ENCODE measurements at regions not wholly inside any gene's neighbourhood (a gene's known extent, or its start where the extent isn't known, plus 50 kb on each side); places are given as distances from the start of the nearest gene placed in this dataset.

- TF ChIP-seq JDP2 (CRISPR knock-in tag; IDR thresholded peaks at IDR 0.05; ENCODE audit: borderline replicate concordance) (no peak), ZBTB25 (CRISPR knock-in tag; IDR thresholded peaks at IDR 0.05) (no peak), HNRNPK (IDR thresholded peaks at IDR 0.05; ENCODE audit: low read depth, low read length, poor library complexity, severe bottlenecking) (no peak), ADNP (CRISPR knock-in tag; IDR thresholded peaks at IDR 0.05) (no peak), SMC3 (IDR thresholded peaks at IDR 0.05; ENCODE audit: low read length) (no peak), ZBTB34 (CRISPR knock-in tag; IDR thresholded peaks at IDR 0.05) (no peak), FOXP4 (CRISPR knock-in tag; IDR thresholded peaks at IDR 0.05) (no peak), STAT6 (CRISPR knock-in tag; IDR thresholded peaks at IDR 0.05; ENCODE audit: borderline replicate concordance) (no peak), ZNF83 (CRISPR knock-in tag; IDR thresholded peaks at IDR 0.05; ENCODE audit: borderline replicate concordance) (no peak), MTA1 (CRISPR knock-in tag; IDR thresholded peaks at IDR 0.05; ENCODE audit: borderline replicate concordance) (no peak)
Measured at GRCh38 chr4:126564283-126564854, 1068.4 kb upstream of the INTU start (continued).
